ENCODE measurements at regions not wholly inside any gene's neighbourhood (a gene's known extent, or its start where the extent isn't known, plus 50 kb on each side); places are given as distances from the start of the nearest gene placed in this dataset.

- TF ChIP-seq REST (IDR thresholded peaks at IDR 0.05; ENCODE audit: insufficient read depth in 1 of 2, low read depth in 2 of 2, low read length in 2 of 2) = no peak
- no peak for TF ChIP-seq TAF1 (IDR thresholded peaks at IDR 0.05; ENCODE audit: borderline replicate concordance, insufficient read depth, low read length)
- TF ChIP-seq SIN3A (IDR thresholded peaks at IDR 0.05; ENCODE audit: borderline replicate concordance, insufficient read depth, low read length) = no peak
- TF ChIP-seq POLR2AphosphoS5 (IDR thresholded peaks at IDR 0.05; ENCODE audit: low read depth, low read length) = no peak
- TF ChIP-seq FOXP2 (optimal IDR thresholded peaks at IDR 0.05; ENCODE audit: borderline replicate concordance, extremely low read depth, extremely low read length, insufficient read depth) = no peak
Observed at GRCh38 chr5:8258801-8259200, 389.9 kb downstream of the MTRR start.

- TF ChIP-seq FOXP2 (optimal IDR thresholded peaks at IDR 0.05; ENCODE audit: borderline replicate concordance, extremely low read depth, extremely low read length, insufficient read depth) (no peak), POLR2AphosphoS5 (IDR thresholded peaks at IDR 0.05; ENCODE audit: low read depth, low read length) (no peak), TAF1 (IDR thresholded peaks at IDR 0.05; ENCODE audit: borderline replicate concordance, insufficient read depth, low read length) (no peak), REST (IDR thresholded peaks at IDR 0.05; ENCODE audit: insufficient read depth in 1 of 2, low read depth in 2 of 2, low read length in 2 of 2) (no peak), SIN3A (IDR thresholded peaks at IDR 0.05; ENCODE audit: borderline replicate concordance, insufficient read depth, low read length) (no peak)
Observed at GRCh38 chr5:8270246-8270645, 401.3 kb downstream of the MTRR start.

GRCh38 chr5:8280711-8281363, 411.9 kb downstream of the MTRR start:
- TF ChIP-seq SIN3A (IDR thresholded peaks at IDR 0.05; ENCODE audit: borderline replicate concordance, insufficient read depth, low read length) (no peak), REST (IDR thresholded peaks at IDR 0.05; ENCODE audit: insufficient read depth in 1 of 2, low read depth in 2 of 2, low read length in 2 of 2) (no peak), FOXP2 (optimal IDR thresholded peaks at IDR 0.05; ENCODE audit: borderline replicate concordance, extremely low read depth, extremely low read length, insufficient read depth) (no peak), TAF1 (IDR thresholded peaks at IDR 0.05; ENCODE audit: borderline replicate concordance, insufficient read depth, low read length) (no peak), POLR2AphosphoS5 (IDR thresholded peaks at IDR 0.05; ENCODE audit: low read depth, low read length) (no peak)

GRCh38 chr5:8288334-8288733, 419.4 kb downstream of the MTRR start:
- TF ChIP-seq TAF1 (IDR thresholded peaks at IDR 0.05; ENCODE audit: borderline replicate concordance, insufficient read depth, low read length) = no peak
- no peak for TF ChIP-seq FOXP2 (optimal IDR thresholded peaks at IDR 0.05; ENCODE audit: borderline replicate concordance, extremely low read depth, extremely low read length, insufficient read depth)
- no peak for TF ChIP-seq POLR2AphosphoS5 (IDR thresholded peaks at IDR 0.05; ENCODE audit: low read depth, low read length)
- no peak for TF ChIP-seq REST (IDR thresholded peaks at IDR 0.05; ENCODE audit: insufficient read depth in 1 of 2, low read depth in 2 of 2, low read length in 2 of 2)
- TF ChIP-seq SIN3A (IDR thresholded peaks at IDR 0.05; ENCODE audit: borderline replicate concordance, insufficient read depth, low read length) = no peak

Data from PFSK-1 (cell line).